GM23338 (cell line): ENCODE measurements at regions not wholly inside any gene's neighbourhood (a gene's known extent, or its start where the extent isn't known, plus 50 kb on each side); places are given as distances from the start of the nearest gene placed in this dataset.

ENCODE experiments used
- ATAC-seq: fragments of 200-7000 bp; cut with Tn5 transposase; 3 replicates; pipeline ENCODE4 v1.9.1; 2020
- DNase-seq: peaks from one replicate; pipeline ENCODE4 v3.0.0-alpha.2; 2015; ENCODE audit warnings: low spot score
- H2AFZ ChIP-seq: fragments of 200-600 bp; sonication (generic); 2 replicates; pipeline ENCODE4 v1.8.0; 2016; ENCODE audit warnings: antibody characterized with exemption, mild to moderate bottlenecking, moderate library complexity
- H3F3A ChIP-seq: fragments of 200-600 bp; sonication (generic); replicated peaks from 2 replicates; pipeline ENCODE4 v1.8.0; 2017; ENCODE audit warnings: antibody characterized with exemption, mixed run types, low read depth
- H3K27ac ChIP-seq: fragments of 200-600 bp; sonication (generic); 2 replicates; pipeline ENCODE4 v1.6.1; 2016; ENCODE audit warnings: low read depth
- H3K27me3 ChIP-seq: fragments of 200-600 bp; sonication (generic); 2 replicates; pipeline ENCODE4 v1.8.0; 2016; ENCODE audit warnings: mild to moderate bottlenecking, mixed run types, moderate library complexity; ENCODE audit not compliant: insufficient read depth
- H3K36me3 ChIP-seq: fragments of 200-600 bp; sonication (generic); 2 replicates; pipeline ENCODE4 v1.8.0; 2016; ENCODE audit warnings: mild to moderate bottlenecking; ENCODE audit not compliant: insufficient read depth
- H3K4me1 ChIP-seq: fragments of 200-600 bp; sonication (generic); 2 replicates; pipeline ENCODE4 v1.8.0; 2016; ENCODE audit warnings: mild to moderate bottlenecking, moderate library complexity; ENCODE audit not compliant: insufficient read depth
- H3K4me2 ChIP-seq: fragments of 200-600 bp; sonication (generic); 2 replicates; pipeline ENCODE4 v1.7.1; 2017; ENCODE audit warnings: mixed run types
- H3K4me3 ChIP-seq: fragments of 200-600 bp; sonication (generic); 2 replicates; pipeline ENCODE4 v1.6.1; 2016; ENCODE audit warnings: mixed run types
- H3K79me2 ChIP-seq: fragments of 200-600 bp; sonication (generic); replicated peaks from 2 replicates; pipeline ENCODE4 v1.8.0; 2017; ENCODE audit warnings: mild to moderate bottlenecking; ENCODE audit not compliant: insufficient read depth
- H3K9me2 ChIP-seq: fragments of 200-600 bp; sonication (generic); 2 replicates; pipeline ENCODE4 v1.8.0; 2017; ENCODE audit not compliant: insufficient read depth
- H4K20me1 ChIP-seq: fragments of 200-600 bp; sonication (generic); replicated peaks from 2 replicates; pipeline ENCODE4 v1.8.0; 2017; ENCODE audit warnings: mild to moderate bottlenecking; ENCODE audit not compliant: insufficient read depth
- H3K27ac Mint-ChIP-seq: 2 replicates; pipeline ENCODE4 v1.8.0; 2020; ENCODE audit warnings: inconsistent platforms, mild to moderate bottlenecking, moderate library complexity, mixed read lengths
- H3K27me3 Mint-ChIP-seq: 3 replicates; pipeline ENCODE4 v1.8.0; 2022; ENCODE audit warnings: low read depth, mild to moderate bottlenecking, moderate library complexity, mixed read lengths, inconsistent platforms; ENCODE audit not compliant: insufficient read depth, poor library complexity
- H3K36me3 Mint-ChIP-seq: 3 replicates; pipeline ENCODE4 v1.8.0; 2021; ENCODE audit warnings: low read depth, mild to moderate bottlenecking, inconsistent platforms, moderate library complexity, mixed read lengths
- H3K4me1 Mint-ChIP-seq: 3 replicates; pipeline ENCODE4 v1.8.0; 2020; ENCODE audit warnings: mild to moderate bottlenecking, inconsistent platforms, mixed read lengths
- H3K4me3 Mint-ChIP-seq: 3 replicates; pipeline ENCODE4 v1.8.0; 2021; ENCODE audit warnings: moderate library complexity, mild to moderate bottlenecking, inconsistent platforms, mixed read lengths
- H3K9me3 Mint-ChIP-seq: 3 replicates; pipeline ENCODE4 v1.8.0; 2020; ENCODE audit warnings: moderate library complexity, mild to moderate bottlenecking, inconsistent platforms, mixed read lengths
- CREB1 ChIP-seq: fragments of 250-450 bp; sonication (Bioruptor Pico); IDR thresholded peaks from 2 replicates; pipeline ENCODE4 v1.5.0; 2020; ENCODE audit warnings: low read depth, mild to moderate bottlenecking, moderate library complexity
- EZH2 ChIP-seq: fragments of 200-600 bp; sonication (generic); IDR thresholded peaks from one replicate; pipeline ENCODE4 v1.8.0; 2017; ENCODE audit warnings: antibody characterized with exemption, mild to moderate bottlenecking, low read depth; ENCODE audit not compliant: unreplicated experiment
- EZH2phosphoT487 ChIP-seq: fragments of 200-600 bp; sonication (generic); IDR thresholded peaks from one replicate; pipeline ENCODE4 v1.8.1; 2018; ENCODE audit warnings: antibody characterized with exemption; ENCODE audit not compliant: unreplicated experiment
- JUNB ChIP-seq: IDR thresholded peaks from one replicate; pipeline ENCODE4 v1.6.1; 2016; ENCODE audit warnings: antibody characterized with exemption; ENCODE audit not compliant: unreplicated experiment
- NANOG ChIP-seq: IDR thresholded peaks from 2 replicates; pipeline ENCODE4 v1.6.1; 2016; ENCODE audit warnings: antibody characterized with exemption, borderline replicate concordance
- POLR2AphosphoS5 ChIP-seq: IDR thresholded peaks from 2 replicates; pipeline ENCODE4 v1.6.1; 2016; ENCODE audit warnings: antibody characterized with exemption, low read depth
- STAT1 ChIP-seq: IDR thresholded peaks from one replicate; pipeline ENCODE4 v1.6.1; 2016; ENCODE audit warnings: antibody characterized with exemption; ENCODE audit not compliant: unreplicated experiment
- ZNF114 ChIP-seq: fragments of 250-450 bp; sonication (Bioruptor Pico); IDR thresholded peaks from 2 replicates; pipeline ENCODE4 v1.5.0; 2020; ENCODE audit warnings: mild to moderate bottlenecking, moderate library complexity
- ZNF331 ChIP-seq: fragments of 250-450 bp; sonication (Bioruptor Pico); IDR thresholded peaks from 2 replicates; pipeline ENCODE4 v1.5.0; 2020; ENCODE audit warnings: low read depth, mild to moderate bottlenecking, moderate library complexity
- TF ChIP-seq, protein P1 (sequence below), 2 experiments: fragments of 200-600 bp in 1 of 2; sonication (generic) in 1 of 2; conservative IDR thresholded peaks; 2 replicates each; pipeline versions ENCODE4 v1.5.1 to v1.6.1; 2016 to 2017; ENCODE audit warnings: antibody characterized with exemption in 2 of 2, low read depth in 2 of 2, mild to moderate bottlenecking in 2 of 2, moderate library complexity in 1 of 2
- TF ChIP-seq, protein P2 (sequence below): IDR thresholded peaks from one replicate; pipeline ENCODE4 v1.6.1; 2018; ENCODE audit warnings: antibody characterized with exemption; ENCODE audit not compliant: unreplicated experiment
- TF ChIP-seq, protein P3 (sequence below): IDR thresholded peaks from 2 replicates; pipeline ENCODE4 v1.6.1; 2016; ENCODE audit warnings: antibody characterized with exemption
- TF ChIP-seq, protein P4 (sequence below): fragments of 250-450 bp; sonication (Bioruptor Pico); IDR thresholded peaks from 2 replicates; pipeline ENCODE4 v1.5.0; 2020; ENCODE audit warnings: mild to moderate bottlenecking, moderate library complexity

DNA sequence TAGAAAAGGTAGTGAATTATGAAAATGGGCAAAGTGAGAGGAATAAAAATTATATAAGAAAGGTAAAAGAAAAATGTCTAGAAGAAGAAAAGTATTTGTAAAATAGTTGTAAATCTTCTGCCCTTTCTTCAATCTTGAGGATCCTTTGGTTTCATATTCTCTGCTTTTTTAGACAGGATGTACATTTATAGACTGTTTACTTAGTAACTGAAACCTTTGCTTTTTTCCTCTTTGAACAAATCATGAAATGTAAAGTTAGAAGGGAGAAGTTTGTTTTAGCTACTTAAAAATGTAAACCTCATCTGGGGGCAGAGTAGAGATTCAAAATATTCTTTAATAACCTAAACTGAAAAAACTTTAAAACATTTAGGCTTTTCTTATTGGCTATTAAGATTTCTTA is 150.4 kb upstream of the ITGA4 start:
- Mint-ChIP-seq H3K36me3 (no peaks in the 10 kb centered on the region), H3K9me3 (no peaks in the 10 kb centered on the region), H3K4me1 (peaks cover 9% of the 10 kb centered on the region), H3K4me3 (no peak overlapping the region), H3K27me3 (no peaks in the 10 kb centered on the region), H3K27ac (no peak overlapping the region)
- Histone ChIP-seq H2AFZ (no peak overlapping the region), H3F3A (no peaks in the 10 kb centered on the region), H3K4me1 (peaks cover 20% of the 10 kb centered on the region), H3K9me2 (no peaks in the 10 kb centered on the region), H3K27ac (no peak overlapping the region), H4K20me1 (no peaks in the 10 kb centered on the region), H3K27me3 (no peaks in the 10 kb centered on the region), H3K36me3 (no peaks in the 10 kb centered on the region), H3K79me2 (no peaks in the 10 kb centered on the region), H3K4me3 (no peak overlapping the region), H3K4me2 (no peak overlapping the region)
- no peak for ATAC-seq
- no peak for DNase-seq
- TF ChIP-seq, protein P1, sequence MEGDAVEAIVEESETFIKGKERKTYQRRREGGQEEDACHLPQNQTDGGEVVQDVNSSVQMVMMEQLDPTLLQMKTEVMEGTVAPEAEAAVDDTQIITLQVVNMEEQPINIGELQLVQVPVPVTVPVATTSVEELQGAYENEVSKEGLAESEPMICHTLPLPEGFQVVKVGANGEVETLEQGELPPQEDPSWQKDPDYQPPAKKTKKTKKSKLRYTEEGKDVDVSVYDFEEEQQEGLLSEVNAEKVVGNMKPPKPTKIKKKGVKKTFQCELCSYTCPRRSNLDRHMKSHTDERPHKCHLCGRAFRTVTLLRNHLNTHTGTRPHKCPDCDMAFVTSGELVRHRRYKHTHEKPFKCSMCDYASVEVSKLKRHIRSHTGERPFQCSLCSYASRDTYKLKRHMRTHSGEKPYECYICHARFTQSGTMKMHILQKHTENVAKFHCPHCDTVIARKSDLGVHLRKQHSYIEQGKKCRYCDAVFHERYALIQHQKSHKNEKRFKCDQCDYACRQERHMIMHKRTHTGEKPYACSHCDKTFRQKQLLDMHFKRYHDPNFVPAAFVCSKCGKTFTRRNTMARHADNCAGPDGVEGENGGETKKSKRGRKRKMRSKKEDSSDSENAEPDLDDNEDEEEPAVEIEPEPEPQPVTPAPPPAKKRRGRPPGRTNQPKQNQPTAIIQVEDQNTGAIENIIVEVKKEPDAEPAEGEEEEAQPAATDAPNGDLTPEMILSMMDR (conservative IDR thresholded peaks at IDR 0.05; ENCODE audit: low read depth in 2 of 2) = no peak
- no peak for TF ChIP-seq POLR2AphosphoS5
- TF ChIP-seq, protein P2, sequence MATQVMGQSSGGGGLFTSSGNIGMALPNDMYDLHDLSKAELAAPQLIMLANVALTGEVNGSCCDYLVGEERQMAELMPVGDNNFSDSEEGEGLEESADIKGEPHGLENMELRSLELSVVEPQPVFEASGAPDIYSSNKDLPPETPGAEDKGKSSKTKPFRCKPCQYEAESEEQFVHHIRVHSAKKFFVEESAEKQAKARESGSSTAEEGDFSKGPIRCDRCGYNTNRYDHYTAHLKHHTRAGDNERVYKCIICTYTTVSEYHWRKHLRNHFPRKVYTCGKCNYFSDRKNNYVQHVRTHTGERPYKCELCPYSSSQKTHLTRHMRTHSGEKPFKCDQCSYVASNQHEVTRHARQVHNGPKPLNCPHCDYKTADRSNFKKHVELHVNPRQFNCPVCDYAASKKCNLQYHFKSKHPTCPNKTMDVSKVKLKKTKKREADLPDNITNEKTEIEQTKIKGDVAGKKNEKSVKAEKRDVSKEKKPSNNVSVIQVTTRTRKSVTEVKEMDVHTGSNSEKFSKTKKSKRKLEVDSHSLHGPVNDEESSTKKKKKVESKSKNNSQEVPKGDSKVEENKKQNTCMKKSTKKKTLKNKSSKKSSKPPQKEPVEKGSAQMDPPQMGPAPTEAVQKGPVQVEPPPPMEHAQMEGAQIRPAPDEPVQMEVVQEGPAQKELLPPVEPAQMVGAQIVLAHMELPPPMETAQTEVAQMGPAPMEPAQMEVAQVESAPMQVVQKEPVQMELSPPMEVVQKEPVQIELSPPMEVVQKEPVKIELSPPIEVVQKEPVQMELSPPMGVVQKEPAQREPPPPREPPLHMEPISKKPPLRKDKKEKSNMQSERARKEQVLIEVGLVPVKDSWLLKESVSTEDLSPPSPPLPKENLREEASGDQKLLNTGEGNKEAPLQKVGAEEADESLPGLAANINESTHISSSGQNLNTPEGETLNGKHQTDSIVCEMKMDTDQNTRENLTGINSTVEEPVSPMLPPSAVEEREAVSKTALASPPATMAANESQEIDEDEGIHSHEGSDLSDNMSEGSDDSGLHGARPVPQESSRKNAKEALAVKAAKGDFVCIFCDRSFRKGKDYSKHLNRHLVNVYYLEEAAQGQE = no peak
- no peak for TF ChIP-seq CREB1
- no peak for TF ChIP-seq ZNF331 (CRISPR knock-in tag)
- no peak for TF ChIP-seq EZH2phosphoT487
- no peak for TF ChIP-seq EZH2
- TF ChIP-seq, protein P3, sequence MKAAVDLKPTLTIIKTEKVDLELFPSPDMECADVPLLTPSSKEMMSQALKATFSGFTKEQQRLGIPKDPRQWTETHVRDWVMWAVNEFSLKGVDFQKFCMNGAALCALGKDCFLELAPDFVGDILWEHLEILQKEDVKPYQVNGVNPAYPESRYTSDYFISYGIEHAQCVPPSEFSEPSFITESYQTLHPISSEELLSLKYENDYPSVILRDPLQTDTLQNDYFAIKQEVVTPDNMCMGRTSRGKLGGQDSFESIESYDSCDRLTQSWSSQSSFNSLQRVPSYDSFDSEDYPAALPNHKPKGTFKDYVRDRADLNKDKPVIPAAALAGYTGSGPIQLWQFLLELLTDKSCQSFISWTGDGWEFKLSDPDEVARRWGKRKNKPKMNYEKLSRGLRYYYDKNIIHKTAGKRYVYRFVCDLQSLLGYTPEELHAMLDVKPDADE = no peak
- no peak for TF ChIP-seq JUNB
- TF ChIP-seq STAT1 = no peak
- TF ChIP-seq ZNF114 (CRISPR knock-in tag) = no peak
- TF ChIP-seq, protein P4, sequence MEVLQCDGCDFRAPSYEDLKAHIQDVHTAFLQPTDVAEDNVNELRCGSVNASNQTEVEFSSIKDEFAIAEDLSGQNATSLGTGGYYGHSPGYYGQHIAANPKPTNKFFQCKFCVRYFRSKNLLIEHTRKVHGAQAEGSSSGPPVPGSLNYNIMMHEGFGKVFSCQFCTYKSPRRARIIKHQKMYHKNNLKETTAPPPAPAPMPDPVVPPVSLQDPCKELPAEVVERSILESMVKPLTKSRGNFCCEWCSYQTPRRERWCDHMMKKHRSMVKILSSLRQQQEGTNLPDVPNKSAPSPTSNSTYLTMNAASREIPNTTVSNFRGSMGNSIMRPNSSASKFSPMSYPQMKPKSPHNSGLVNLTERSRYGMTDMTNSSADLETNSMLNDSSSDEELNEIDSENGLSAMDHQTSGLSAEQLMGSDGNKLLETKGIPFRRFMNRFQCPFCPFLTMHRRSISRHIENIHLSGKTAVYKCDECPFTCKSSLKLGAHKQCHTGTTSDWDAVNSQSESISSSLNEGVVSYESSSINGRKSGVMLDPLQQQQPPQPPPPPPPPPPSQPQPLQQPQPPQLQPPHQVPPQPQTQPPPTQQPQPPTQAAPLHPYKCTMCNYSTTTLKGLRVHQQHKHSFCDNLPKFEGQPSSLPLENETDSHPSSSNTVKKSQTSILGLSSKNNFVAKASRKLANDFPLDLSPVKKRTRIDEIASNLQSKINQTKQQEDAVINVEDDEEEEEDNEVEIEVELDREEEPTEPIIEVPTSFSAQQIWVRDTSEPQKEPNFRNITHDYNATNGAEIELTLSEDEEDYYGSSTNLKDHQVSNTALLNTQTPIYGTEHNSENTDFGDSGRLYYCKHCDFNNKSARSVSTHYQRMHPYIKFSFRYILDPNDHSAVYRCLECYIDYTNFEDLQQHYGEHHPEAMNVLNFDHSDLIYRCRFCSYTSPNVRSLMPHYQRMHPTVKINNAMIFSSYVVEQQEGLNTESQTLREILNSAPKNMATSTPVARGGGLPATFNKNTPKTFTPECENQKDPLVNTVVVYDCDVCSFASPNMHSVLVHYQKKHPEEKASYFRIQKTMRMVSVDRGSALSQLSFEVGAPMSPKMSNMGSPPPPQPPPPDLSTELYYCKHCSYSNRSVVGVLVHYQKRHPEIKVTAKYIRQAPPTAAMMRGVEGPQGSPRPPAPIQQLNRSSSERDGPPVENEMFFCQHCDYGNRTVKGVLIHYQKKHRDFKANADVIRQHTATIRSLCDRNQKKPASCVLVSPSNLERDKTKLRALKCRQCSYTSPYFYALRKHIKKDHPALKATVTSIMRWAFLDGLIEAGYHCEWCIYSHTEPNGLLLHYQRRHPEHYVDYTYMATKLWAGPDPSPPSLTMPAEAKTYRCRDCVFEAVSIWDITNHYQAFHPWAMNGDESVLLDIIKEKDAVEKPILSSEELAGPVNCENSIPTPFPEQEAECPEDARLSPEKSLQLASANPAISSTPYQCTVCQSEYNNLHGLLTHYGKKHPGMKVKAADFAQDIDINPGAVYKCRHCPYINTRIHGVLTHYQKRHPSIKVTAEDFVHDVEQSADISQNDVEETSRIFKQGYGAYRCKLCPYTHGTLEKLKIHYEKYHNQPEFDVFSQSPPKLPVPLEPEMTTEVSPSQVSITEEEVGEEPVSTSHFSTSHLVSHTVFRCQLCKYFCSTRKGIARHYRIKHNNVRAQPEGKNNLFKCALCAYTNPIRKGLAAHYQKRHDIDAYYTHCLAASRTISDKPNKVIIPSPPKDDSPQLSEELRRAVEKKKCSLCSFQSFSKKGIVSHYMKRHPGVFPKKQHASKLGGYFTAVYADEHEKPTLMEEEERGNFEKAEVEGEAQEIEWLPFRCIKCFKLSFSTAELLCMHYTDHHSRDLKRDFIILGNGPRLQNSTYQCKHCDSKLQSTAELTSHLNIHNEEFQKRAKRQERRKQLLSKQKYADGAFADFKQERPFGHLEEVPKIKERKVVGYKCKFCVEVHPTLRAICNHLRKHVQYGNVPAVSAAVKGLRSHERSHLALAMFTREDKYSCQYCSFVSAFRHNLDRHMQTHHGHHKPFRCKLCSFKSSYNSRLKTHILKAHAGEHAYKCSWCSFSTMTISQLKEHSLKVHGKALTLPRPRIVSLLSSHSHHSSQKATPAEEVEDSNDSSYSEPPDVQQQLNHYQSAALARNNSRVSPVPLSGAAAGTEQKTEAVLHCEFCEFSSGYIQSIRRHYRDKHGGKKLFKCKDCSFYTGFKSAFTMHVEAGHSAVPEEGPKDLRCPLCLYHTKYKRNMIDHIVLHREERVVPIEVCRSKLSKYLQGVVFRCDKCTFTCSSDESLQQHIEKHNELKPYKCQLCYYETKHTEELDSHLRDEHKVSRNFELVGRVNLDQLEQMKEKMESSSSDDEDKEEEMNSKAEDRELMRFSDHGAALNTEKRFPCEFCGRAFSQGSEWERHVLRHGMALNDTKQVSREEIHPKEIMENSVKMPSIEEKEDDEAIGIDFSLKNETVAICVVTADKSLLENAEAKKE (CRISPR knock-in tag) = no peak
- no peak for TF ChIP-seq NANOG
